ENCODE measurements at regions not wholly inside any gene's neighbourhood (a gene's known extent, or its start where the extent isn't known, plus 50 kb on each side); places are given as distances from the start of the nearest gene placed in this dataset.

GRCh38 chr3:21195203-21195602, 555.8 kb downstream of the ZNF385D start:
- Histone ChIP-seq H3F3A (replicated peaks; ENCODE audit: low read depth) (no peaks in the 10 kb centered on the region), H3K4me1 (ENCODE audit: insufficient read depth) (no peaks in the 10 kb centered on the region), H3K36me3 (ENCODE audit: insufficient read depth) (no peaks in the 10 kb centered on the region), H3K27me3 (ENCODE audit: insufficient read depth) (no peaks in the 10 kb centered on the region), H3K4me2 (no peak overlapping the region), H3K27ac (ENCODE audit: low read depth) (no peak overlapping the region), H3K9me2 (ENCODE audit: insufficient read depth) (no peaks in the 10 kb centered on the region), H4K20me1 (replicated peaks; ENCODE audit: insufficient read depth) (no peaks in the 10 kb centered on the region), H3K79me2 (replicated peaks; ENCODE audit: insufficient read depth) (no peaks in the 10 kb centered on the region), H3K4me3 (no peak overlapping the region), H2AFZ (no peak overlapping the region)
- H3K27ac Mint-ChIP-seq: no peak overlapping the region
- H3K4me3 Mint-ChIP-seq: no peak overlapping the region
- no peak for TF ChIP-seq REST (IDR thresholded peaks at IDR 0.05; ENCODE audit: unreplicated experiment)
- no peak for TF ChIP-seq ZNF462 (CRISPR knock-in tag; IDR thresholded peaks at IDR 0.05)
- no peak for TF ChIP-seq CREB1 (CRISPR knock-in tag; IDR thresholded peaks at IDR 0.05; ENCODE audit: low read depth)
- TF ChIP-seq ZNF331 (CRISPR knock-in tag; IDR thresholded peaks at IDR 0.05; ENCODE audit: low read depth): no peak
- no peak for TF ChIP-seq STAT1 (IDR thresholded peaks at IDR 0.05; ENCODE audit: unreplicated experiment)
- no peak for TF ChIP-seq ZNF114 (CRISPR knock-in tag; IDR thresholded peaks at IDR 0.05)
- TF ChIP-seq POLR2AphosphoS5 (IDR thresholded peaks at IDR 0.05; ENCODE audit: low read depth): no peak
- TF ChIP-seq EZH2 (IDR thresholded peaks at IDR 0.05; ENCODE audit: low read depth, unreplicated experiment): no peak
- TF ChIP-seq JUNB (IDR thresholded peaks at IDR 0.05; ENCODE audit: unreplicated experiment): no peak
- TF ChIP-seq NANOG (IDR thresholded peaks at IDR 0.05; ENCODE audit: borderline replicate concordance): no peak
- TF ChIP-seq EZH2phosphoT487 (IDR thresholded peaks at IDR 0.05; ENCODE audit: unreplicated experiment): no peak
- no peak for TF ChIP-seq CTCF (conservative IDR thresholded peaks at IDR 0.05; ENCODE audit: low read depth in 2 of 2)
- TF ChIP-seq ETS1 (IDR thresholded peaks at IDR 0.05): no peak
- H3K36me3 Mint-ChIP-seq (ENCODE audit: low read depth): no peaks in the 10 kb centered on the region
- no peak for DNase-seq (ENCODE audit: low spot score)
- no peaks in the 10 kb centered on the region for H3K4me1 Mint-ChIP-seq
- peaks cover 2% of the 10 kb centered on the region for H3K27me3 Mint-ChIP-seq (ENCODE audit: insufficient read depth, low read depth, poor library complexity)
- H3K9me3 Mint-ChIP-seq: no peaks in the 10 kb centered on the region; the same call in 2 of the 3 replicates
- ATAC-seq: no peak
